WI38 (cell line): ENCODE measurements at regions not wholly inside any gene's neighbourhood (a gene's known extent, or its start where the extent isn't known, plus 50 kb on each side); places are given as distances from the start of the nearest gene placed in this dataset.

Source experiments
- H3K4me3 ChIP-seq: 2 replicates; pipeline ENCODE4 v1.5.1; 2011; ENCODE audit warnings: low read depth, mild to moderate bottlenecking, control low read depth, low read length
- CTCF ChIP-seq: IDR thresholded peaks from 2 replicates; pipeline ENCODE4 v1.5.1; 2012; ENCODE audit warnings: low read depth, mild to moderate bottlenecking, control low read depth, low read length

- H3K4me3 ChIP-seq = no peak overlapping the region
- TF ChIP-seq CTCF = no peak
Observed at GRCh38 chr20:54305421-54305820, 97.5 kb downstream of the PFDN4 start.

- TF ChIP-seq CTCF = no peak
Observed at GRCh38 chr20:54306985-54307710, 99.3 kb downstream of the PFDN4 start.

GRCh38 chr20:54308804-54309203 is 100.9 kb downstream of the PFDN4 start:
- no peak for TF ChIP-seq CTCF

More at GRCh38 chr20:54306985-54307710, 99.3 kb downstream of the PFDN4 start:
- no peak overlapping the region for H3K4me3 ChIP-seq

GRCh38 chr20:54318892-54319291 is 111.0 kb downstream of the PFDN4 start:
- H3K4me3 ChIP-seq = no peak overlapping the region
- TF ChIP-seq CTCF = no peak

More at GRCh38 chr20:54308804-54309203, 100.9 kb downstream of the PFDN4 start:
- no peak overlapping the region for H3K4me3 ChIP-seq

GRCh38 chr20:54320148-54320607 is 112.3 kb downstream of the PFDN4 start:
- no peak overlapping the region for H3K4me3 ChIP-seq
- TF ChIP-seq CTCF = no peak

GRCh38 chr20:54321352-54322087 is 113.6 kb downstream of the PFDN4 start:
- H3K4me3 ChIP-seq = no peak overlapping the region
- TF ChIP-seq CTCF = no peak

GRCh38 chr20:54323227-54323734 is 115.4 kb downstream of the PFDN4 start:
- H3K4me3 ChIP-seq = no peak overlapping the region
- no peak for TF ChIP-seq CTCF
